ENCODE measurements at regions not wholly inside any gene's neighbourhood (a gene's known extent, or its start where the extent isn't known, plus 50 kb on each side); places are given as distances from the start of the nearest gene placed in this dataset.

GRCh38 chr15:61374848-61375247, 145.7 kb upstream of the RORA start:
- TF ChIP-seq POLR2A (IDR thresholded peaks at IDR 0.05) (no peak), CTCF (IDR thresholded peaks at IDR 0.05) (no peak)

All from body of pancreas (tissue), 4 donors.